Pancreas (tissue), 10 donors: ENCODE measurements at regions not wholly inside any gene's neighbourhood (a gene's known extent, or its start where the extent isn't known, plus 50 kb on each side); places are given as distances from the start of the nearest gene placed in this dataset.

Experiments
- ATAC-seq, 4 donors: fragments of 200-7000 bp; cut with Tn5 transposase; one replicate each; pipeline versions ENCODE4 v1.8.0 to v1.9.1; 2020; ENCODE audit warnings: mild to moderate bottlenecking in 4 of 4, moderate library complexity in 4 of 4
- DNase-seq, 6 donors: peaks; one replicate each; pipeline ENCODE4 v3.0.0-alpha.2; 2020
- FAIRE-seq: peaks from 2 replicates; lab custom pipeline; 2012; peaks lifted over from hg19 to GRCh38; lab: Jason Lieb, UNC
- H3K27ac ChIP-seq, 4 donors: fragments of 200-600 bp; sonication (generic); 1 replicate in 3 of 4; 2 replicates in 1 of 4; pipeline versions ENCODE4 v1.5.0 to v1.8.0; 2020
- H3K27me3 ChIP-seq, 4 donors: fragments of 200-600 bp; one replicate each; pipeline ENCODE4 v1.8.0; 2021
- H3K36me3 ChIP-seq, 3 donors: fragments of 200-600 bp; sonication (generic) in 1 of 3; one replicate each; pipeline versions ENCODE4 v1.5.0 to v1.8.0; 2020 to 2021
- H3K4me1 ChIP-seq, 3 donors: fragments of 200-600 bp; one replicate each; pipeline ENCODE4 v1.8.0; 2021
- H3K4me3 ChIP-seq, 4 donors: fragments of 200-600 bp; sonication (generic) in 2 of 4; one replicate each; pipeline versions ENCODE4 v1.5.0 to v1.8.0; 2020 to 2021
- H3K9me3 ChIP-seq, 4 donors: fragments of 200-600 bp; one replicate each; pipeline ENCODE4 v1.8.0; 2021
- CTCF ChIP-seq, 4 donors: fragments of 200-600 bp; sonication (generic) in 3 of 4; IDR thresholded peaks; one replicate each; pipeline versions ENCODE4 v1.5.0 to v1.8.0; 2021; ENCODE audit warnings: antibody characterized with exemption in 4 of 4
- WGBS, 2 donors: extraction: QIAGEN DNeasy Blood & Tissue Kit; methylation state at CpG; one replicate each; pipeline ENCODE4 v1.1.7; 2013; 5-methylcytosine and 5-hydroxymethylcytosine counted together
- intact Hi-C, 3 donors: fragments of 100-400 bp; cut with DNase I; formaldehyde crosslinking; loops; one replicate each; pipeline versions ENCODE4 v1.11.1 to v1.14.2; 2022
- donor health status: healthy with polysubstance abuse.
- donor health status: DM: no; HTN: no; CAD: no; lungs with moderate emphysema.
- donor health status: DM: no; HTN: no; CAD: no.
- donor health status: control.
- donor health status: control.
- donor health status: Bipolar disorder and iron deficiency.
- donor health status: DM: yes; HTN: yes; CAD: no.
- donor health status: DM: no; HTN: no; CAD: no.
- donor health status: DM: no; HTN: no; CAD: no.
- donor health status: DM: yes; HTN: yes; CAD: no.

- FAIRE-seq (no peak), ATAC-seq (no peak), DNase-seq (no peak)
- H3K4me3 ChIP-seq: no peak overlapping the region
- no peaks in the 10 kb centered on the region for H3K9me3 ChIP-seq
- 44 to 53% methylated on average over 2 of the region's 2 CpGs for WGBS, 2 donors
- no peak overlapping the region for H3K27ac ChIP-seq
- intact Hi-C loops: no loop called here
- no peak for TF ChIP-seq CTCF (IDR thresholded peaks at IDR 0.05)
- H3K36me3 ChIP-seq: no peaks in the 10 kb centered on the region
- H3K27me3 ChIP-seq: no peaks in the 10 kb centered on the region
- H3K4me1 ChIP-seq: no peaks in the 10 kb centered on the region
These were observed 160.6 kb downstream of the IBTK start for GRCh38 chr6:82086944-82087343.

- WGBS, 2 donors: 51 to 52% methylated on average over 5 of the region's 5 CpGs
- Histone ChIP-seq H3K4me3 (no peak overlapping the region), H3K27ac (no peak overlapping the region), H3K9me3 (no peaks in the 10 kb centered on the region), H3K36me3 (no peaks in the 10 kb centered on the region), H3K4me1 (no peaks in the 10 kb centered on the region), H3K27me3 (no peaks in the 10 kb centered on the region)
- FAIRE-seq (no peak), DNase-seq (no peak), ATAC-seq (no peak)
- TF ChIP-seq CTCF (IDR thresholded peaks at IDR 0.05): no peak
- intact Hi-C loops: no loop called here
These were observed 161.8 kb downstream of the IBTK start for GRCh38 chr6:82085701-82086100.

- H3K4me1 ChIP-seq: no peaks in the 10 kb centered on the region
- WGBS, 2 donors: 56% methylated on average over 2 of the region's 2 CpGs
- intact Hi-C loops: no loop called here
- ATAC-seq (no peak), FAIRE-seq (no peak), DNase-seq (no peak)
- H3K36me3 ChIP-seq: no peaks in the 10 kb centered on the region
- TF ChIP-seq CTCF (IDR thresholded peaks at IDR 0.05): no peak
- no peak overlapping the region for H3K4me3 ChIP-seq
- H3K27ac ChIP-seq: no peak overlapping the region
- H3K27me3 ChIP-seq: no peaks in the 10 kb centered on the region
- H3K9me3 ChIP-seq: no peaks in the 10 kb centered on the region
These were observed 163.1 kb downstream of the IBTK start for GRCh38 chr6:82084324-82084920.

GRCh38 chr6:82083646-82084045, 163.9 kb downstream of the IBTK start:
- no peak overlapping the region for H3K27ac ChIP-seq
- FAIRE-seq: no peak
- H3K4me3 ChIP-seq: no peak overlapping the region
- DNase-seq: no peak
- H3K9me3 ChIP-seq: no peaks in the 10 kb centered on the region
- intact Hi-C loops: no loop called here
- 93 to 94% methylated on average over 1 of the region's 1 CpG for WGBS, 2 donors
- ATAC-seq: no peak
- H3K4me1 ChIP-seq: no peaks in the 10 kb centered on the region
- TF ChIP-seq CTCF (IDR thresholded peaks at IDR 0.05): no peak
- H3K36me3 ChIP-seq: no peaks in the 10 kb centered on the region
- no peaks in the 10 kb centered on the region for H3K27me3 ChIP-seq

GRCh38 chr6:82080767-82081166, 166.8 kb downstream of the IBTK start:
- no peaks in the 10 kb centered on the region for H3K27me3 ChIP-seq
- no peak overlapping the region for H3K4me3 ChIP-seq
- WGBS, 2 donors: 63 to 70% methylated on average over 1 of the region's 1 CpG
- H3K27ac ChIP-seq: no peak overlapping the region
- H3K4me1 ChIP-seq: no peaks in the 10 kb centered on the region
- H3K36me3 ChIP-seq: no peaks in the 10 kb centered on the region
- no peak for FAIRE-seq
- no peak for TF ChIP-seq CTCF (IDR thresholded peaks at IDR 0.05)
- intact Hi-C loops: no loop called here
- no peaks in the 10 kb centered on the region for H3K9me3 ChIP-seq
- DNase-seq: no peak
- ATAC-seq: no peak
